GM12878 (cell line): ENCODE measurements at regions not wholly inside any gene's neighbourhood (a gene's known extent, or its start where the extent isn't known, plus 50 kb on each side); places are given as distances from the start of the nearest gene placed in this dataset.

ENCODE experiments used
- ATAC-seq: fragments of 200-7000 bp; cut with Tn5 transposase; 3 replicates; pipeline ENCODE4 v1.9.1; 2020; ENCODE audit warnings: mild to moderate bottlenecking, moderate library complexity
- BruUV-seq: library from RNA; stranded (reverse); fragments of 400-500 nt; replicated peaks from 2 replicates; lab custom pipeline; 2021; lab: Mats Ljungman, UMichigan
- CTCF ChIA-PET: fragments of 300-600 bp; sonication (Branson Sonifier 250); formaldehyde crosslinking; extraction: SDS; loops from one replicate; lab custom pipeline; 2021; ENCODE audit warnings: inconsistent platforms; lab: Yijun Ruan, JAX
- POLR2A ChIA-PET: fragments of 350-600 bp; formaldehyde crosslinking; extraction: SDS; loops from one replicate; lab custom pipeline; 2021; ENCODE audit warnings: inconsistent platforms; lab: Charles Lee
- RAD21 ChIA-PET: fragments of 300-600 bp; sonication (Branson Sonifier 250); formaldehyde crosslinking; loops from one replicate; lab custom pipeline; 2023; ENCODE audit warnings: antibody characterized with exemption; ENCODE audit not compliant: unreplicated experiment; lab: Charles Lee
- SMC1A ChIA-PET: fragments of 300-600 bp; sonication (Branson Sonifier 250); formaldehyde crosslinking; loops from one replicate; lab custom pipeline; 2023; ENCODE audit not compliant: unreplicated experiment, uncharacterized antibody; lab: Charles Lee
- DNase-seq: peaks from one replicate; pipeline ENCODE4 v3.0.0-alpha.2; 2011; ENCODE audit warnings: low read depth, low spot score
- FAIRE-seq: peaks from 3 replicates; lab custom pipeline; 2011; peaks lifted over from hg19 to GRCh38; lab: Jason Lieb, UNC
- H2AFZ ChIP-seq: 2 replicates; pipeline ENCODE4 v1.6.0; 2011; ENCODE audit warnings: low read depth, low read length, control low read depth; ENCODE audit not compliant: control insufficient read depth
- H3K27ac ChIP-seq: 2 replicates; pipeline ENCODE4 v1.5.1; 2011; ENCODE audit warnings: control low read depth; ENCODE audit not compliant: control insufficient read depth, insufficient read depth
- H3K27me3 ChIP-seq, 2 experiments: replicated peaks in 1 of 2; 2 replicates each; pipeline versions ENCODE4 v1.6.0 to v1.6.1; 2011; ENCODE audit warnings: low read length in 1 of 2; ENCODE audit not compliant: control insufficient read depth in 2 of 2, insufficient read depth in 2 of 2
- H3K36me3 ChIP-seq, 2 experiments: 2 replicates each; pipeline ENCODE4 v1.5.1; 2011; ENCODE audit warnings: low read length in 1 of 2; ENCODE audit not compliant: control insufficient read depth in 2 of 2, insufficient read depth in 2 of 2
- H3K4me1 ChIP-seq: 2 replicates; pipeline ENCODE4 v1.6.1; 2011; ENCODE audit warnings: mild to moderate bottlenecking, low read length, moderate library complexity, mixed read lengths; ENCODE audit not compliant: control insufficient read depth, insufficient read depth
- H3K4me2 ChIP-seq: 2 replicates; pipeline ENCODE4 v1.6.0; 2011; ENCODE audit warnings: control low read depth; ENCODE audit not compliant: control insufficient read depth, insufficient read depth
- H3K4me3 ChIP-seq: fragments of 200-600 bp; sonication (generic); 2 replicates; pipeline ENCODE4 v1.5.1; 2016
- H3K79me2 ChIP-seq: 2 replicates; pipeline ENCODE4 v1.6.0; 2011; ENCODE audit warnings: low read length; ENCODE audit not compliant: control insufficient read depth, insufficient read depth
- H3K9ac ChIP-seq: 2 replicates; pipeline ENCODE4 v1.8.0; 2011; ENCODE audit warnings: low read length, control low read depth, mixed read lengths; ENCODE audit not compliant: control insufficient read depth, insufficient read depth
- H3K9me3 ChIP-seq: replicated peaks from 3 replicates; pipeline ENCODE4 v1.5.1; 2011; ENCODE audit warnings: mild to moderate bottlenecking, low read length; ENCODE audit not compliant: control insufficient read depth, insufficient read depth
- H4K20me1 ChIP-seq: 2 replicates; pipeline ENCODE4 v1.6.0; 2011; ENCODE audit not compliant: control insufficient read depth, insufficient read depth
- ATF2 ChIP-seq: IDR thresholded peaks from 2 replicates; pipeline ENCODE4 v1.6.1; 2012; ENCODE audit warnings: low read length, inconsistent platforms
- BMI1 ChIP-seq: fragments of 450-650 bp; IDR thresholded peaks from 2 replicates; pipeline ENCODE4 v1.6.1; 2016; ENCODE audit warnings: mild to moderate bottlenecking, moderate library complexity, borderline replicate concordance
- FOS ChIP-seq: IDR thresholded peaks from 3 replicates; pipeline ENCODE4 v1.6.1; 2011; ENCODE audit warnings: borderline replicate concordance; ENCODE audit not compliant: insufficient read length; ENCODE audit errors: extremely low read depth
- JUND ChIP-seq: IDR thresholded peaks from 2 replicates; pipeline ENCODE4 v1.6.1; 2012; ENCODE audit warnings: low read depth, mild to moderate bottlenecking, low read length, improper control_type of control experiment, moderate library complexity
- MLLT1 ChIP-seq: fragments of 450-650 bp; IDR thresholded peaks from 2 replicates; pipeline ENCODE4 v1.6.1; 2016; ENCODE audit warnings: mild to moderate bottlenecking
- MTA2 ChIP-seq: fragments of 450-650 bp; IDR thresholded peaks from 2 replicates; pipeline ENCODE4 v1.6.1; 2016; ENCODE audit warnings: low read depth, mild to moderate bottlenecking, moderate library complexity
- MYC ChIP-seq: IDR thresholded peaks from 2 replicates; pipeline ENCODE4 v1.6.1; 2011; ENCODE audit warnings: mild to moderate bottlenecking, low read length, moderate library complexity, inconsistent platforms; ENCODE audit not compliant: insufficient read depth, insufficient replicate concordance, insufficient read length, severe bottlenecking
- NFXL1 ChIP-seq: fragments of 450-650 bp; IDR thresholded peaks from 2 replicates; pipeline ENCODE4 v1.6.1; 2017; ENCODE audit warnings: antibody characterized with exemption, mild to moderate bottlenecking, borderline replicate concordance
- SREBF2 ChIP-seq: IDR thresholded peaks from 2 replicates; pipeline ENCODE4 v1.6.1; 2012; ENCODE audit warnings: mild to moderate bottlenecking, low read length
- STAT3 ChIP-seq: IDR thresholded peaks from 2 replicates; pipeline ENCODE4 v1.6.1; 2011; ENCODE audit warnings: low read depth, low read length, improper control_type of control experiment
- SUPT20H ChIP-seq: IDR thresholded peaks from 2 replicates; pipeline ENCODE4 v1.6.1; 2011; ENCODE audit warnings: low read depth, mild to moderate bottlenecking, low read length, moderate library complexity, borderline replicate concordance; ENCODE audit not compliant: control insufficient read depth
- YY1 ChIP-seq: IDR thresholded peaks from 2 replicates; pipeline ENCODE4 v1.6.1; 2011; ENCODE audit warnings: low read depth, mild to moderate bottlenecking, low read length
- ZBTB40 ChIP-seq: fragments of 450-650 bp; IDR thresholded peaks from 2 replicates; pipeline ENCODE4 v1.6.1; 2016; ENCODE audit warnings: mild to moderate bottlenecking, moderate library complexity, borderline replicate concordance
- ZNF274 ChIP-seq: IDR thresholded peaks from one replicate; pipeline ENCODE4 v1.8.0; 2011; ENCODE audit not compliant: insufficient read length, insufficient read depth
- WGBS: methylation state at CpG from one replicate; pipeline ENCODE4 v1.1.6; 2016; ENCODE audit warnings: low lambda C conversion rate; ENCODE audit not compliant: insufficient replicate concordance, insufficient coverage; ENCODE audit errors: missing lambda C conversion rate; 5-methylcytosine and 5-hydroxymethylcytosine counted together
- in situ Hi-C: fragments of 300-500 bp; cut with MboI; formaldehyde crosslinking; loops from 9 replicates; pipeline ENCODE4 v1.14.3; 2018; ENCODE audit warnings: mixed read lengths
- intact Hi-C: fragments of 100-400 bp; cut with micrococcal nuclease; formaldehyde crosslinking; loops from one replicate; pipeline ENCODE4 v1.14.2; 2022; ENCODE audit not compliant: unreplicated experiment

GRCh38 chr7:15874774-15875173, 188.3 kb upstream of the MEOX2 start (continued):
- no peak for TF ChIP-seq JUND
- no peak for TF ChIP-seq MTA2
- no peak for TF ChIP-seq STAT3
- no peak for TF ChIP-seq BMI1

GRCh38 chr7:15870347-15870746, 183.9 kb upstream of the MEOX2 start:
- CTCF ChIA-PET: no interaction called here
- intact Hi-C loops: no loop called here
- Histone ChIP-seq H3K4me1 (no peaks in the 10 kb centered on the region), H3K27me3 (no peaks in the 10 kb centered on the region), H4K20me1 (no peaks in the 10 kb centered on the region), H3K4me2 (no peak overlapping the region), H3K36me3 (no peaks in the 10 kb centered on the region), H3K9ac (no peak overlapping the region), H3K27ac (no peak overlapping the region), H3K79me2 (no peaks in the 10 kb centered on the region), H3K4me3 (no peak overlapping the region), H3K9me3 (no peaks in the 10 kb centered on the region), H2AFZ (no peak overlapping the region)
- SMC1A ChIA-PET: no interaction called here
- FAIRE-seq: no peak
- POLR2A ChIA-PET: no interaction called here
- WGBS: 0% methylated on average over 1 of the region's 1 CpG
- no TSS peak for BruUV-seq
- in situ Hi-C loops: no loop called here
- no peak for DNase-seq
- RAD21 ChIA-PET: no interaction called here
- no peak for ATAC-seq
- TF ChIP-seq MLLT1 (no peak), SUPT20H (no peak), ZBTB40 (no peak), YY1 (no peak), ATF2 (no peak), NFXL1 (no peak), MYC (no peak), ZNF274 (no peak), FOS (no peak), SREBF2 (no peak)
